CD8-positive, alpha-beta memory T cell (primary cell): ENCODE measurements at regions not wholly inside any gene's neighbourhood (a gene's known extent, or its start where the extent isn't known, plus 50 kb on each side); places are given as distances from the start of the nearest gene placed in this dataset.

Experiments
- CTCF ChIA-PET: fragments of 350-600 bp; sonication (Branson Sonifier 250); formaldehyde crosslinking; loops from one replicate; lab custom pipeline; 2021; ENCODE audit warnings: antibody characterized with exemption; lab: Charles Lee
- POLR2A ChIA-PET: fragments of 350-600 bp; sonication (Branson Sonifier 250); formaldehyde crosslinking; loops from one replicate; lab custom pipeline; 2021; ENCODE audit warnings: antibody characterized with exemption; lab: Charles Lee
- DNase-seq, 5 donors: peaks; one replicate each; pipeline versions ENCODE4 v3.0.0 to v3.0.0-alpha.2; 2020 to 2022; ENCODE audit warnings: mixed read lengths in 1 of 5
- H3K27ac ChIP-seq: one replicate; pipeline ENCODE4 v1.7.0; 2013; ENCODE audit warnings: low read depth, mild to moderate bottlenecking, low read length, moderate library complexity
- H3K27me3 ChIP-seq: 2 replicates; pipeline ENCODE4 v1.7.0; 2013; ENCODE audit warnings: low read length, mild to moderate bottlenecking; ENCODE audit not compliant: insufficient read depth, poor library complexity, severe bottlenecking
- H3K36me3 ChIP-seq: 2 replicates; pipeline ENCODE4 v1.7.0; 2013; ENCODE audit warnings: mild to moderate bottlenecking, low read length, moderate library complexity; ENCODE audit not compliant: insufficient read depth
- H3K4me1 ChIP-seq: 2 replicates; pipeline ENCODE4 v1.7.0; 2013; ENCODE audit warnings: mild to moderate bottlenecking, low read length, moderate library complexity; ENCODE audit not compliant: insufficient read depth
- H3K4me3 ChIP-seq: 2 replicates; pipeline ENCODE4 v1.7.0; 2013; ENCODE audit warnings: mild to moderate bottlenecking, low read length
- H3K9me3 ChIP-seq: 2 replicates; pipeline ENCODE4 v1.7.0; 2013; ENCODE audit warnings: mild to moderate bottlenecking, low read length
- H3K27ac Mint-ChIP-seq, 8 donors: one replicate each; pipeline ENCODE4 v1.8.0; 2020 to 2021; ENCODE audit warnings: mixed read lengths in 8 of 8, mild to moderate bottlenecking in 6 of 8, inconsistent platforms in 3 of 8, moderate library complexity in 3 of 8
- H3K27me3 Mint-ChIP-seq, 2 donors: one replicate each; pipeline ENCODE4 v1.8.0; 2020 to 2021; ENCODE audit warnings: mixed read lengths in 2 of 2, mild to moderate bottlenecking in 1 of 2, moderate library complexity in 1 of 2
- H3K36me3 Mint-ChIP-seq, 3 donors: one replicate each; pipeline ENCODE4 v1.8.0; 2020 to 2021; ENCODE audit warnings: mixed read lengths in 3 of 3, inconsistent platforms in 1 of 3, mild to moderate bottlenecking in 1 of 3
- H3K4me1 Mint-ChIP-seq, 3 donors: one replicate each; pipeline ENCODE4 v1.8.0; 2020 to 2021; ENCODE audit warnings: mixed read lengths in 3 of 3, inconsistent platforms in 1 of 3, mild to moderate bottlenecking in 1 of 3
- H3K4me3 Mint-ChIP-seq, 7 donors: one replicate each; pipeline ENCODE4 v1.8.0; 2020 to 2021; ENCODE audit warnings: mixed read lengths in 7 of 7, mild to moderate bottlenecking in 6 of 7, moderate library complexity in 4 of 7, inconsistent platforms in 2 of 7
- H3K9me3 Mint-ChIP-seq, 5 donors: one replicate each; pipeline ENCODE4 v1.8.0; 2020 to 2022; ENCODE audit warnings: mixed read lengths in 5 of 5, mild to moderate bottlenecking in 3 of 5, moderate library complexity in 2 of 5, inconsistent platforms in 1 of 5

DNA sequence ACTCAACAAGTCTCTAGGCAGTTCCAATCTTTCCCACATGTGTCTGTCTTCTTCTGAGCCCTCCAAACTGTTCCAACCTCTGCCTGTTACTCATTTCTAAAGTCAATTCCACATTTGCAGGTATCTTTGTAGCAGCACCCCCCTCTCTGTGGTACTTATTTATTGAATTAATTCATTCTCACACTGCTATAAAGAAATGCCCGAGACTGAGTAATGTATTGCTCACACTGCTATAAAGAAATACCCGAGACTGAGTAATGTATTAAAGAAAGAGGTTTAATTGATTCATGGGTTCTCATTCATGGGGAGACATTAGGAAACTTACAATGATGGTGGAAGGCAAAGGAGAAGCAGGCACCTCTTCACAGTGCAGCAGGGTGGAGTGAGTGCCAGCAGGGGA, 1413.8 kb downstream of the SI start:
- no peak overlapping the region for H3K4me3 ChIP-seq
- no peak overlapping the region for H3K27ac ChIP-seq
- Mint-ChIP-seq H3K4me1 (no peaks in the 10 kb centered on the region), H3K9me3 (peaks cover 5 to 26% (median 10%) of the 10 kb centered on the region in 5 donors), H3K27me3 (no peaks in the 10 kb centered on the region), H3K36me3 (no peaks in the 10 kb centered on the region), H3K4me3 (no peak overlapping the region), H3K27ac (peak overlapping the region in 1 of 8 donors; percentile 3)
- DNase-seq: no peak
- CTCF ChIA-PET: no interaction called here
- H3K27me3 ChIP-seq: no peaks in the 10 kb centered on the region
- POLR2A ChIA-PET: no interaction called here
- H3K4me1 ChIP-seq: no peaks in the 10 kb centered on the region
- H3K9me3 ChIP-seq: no peaks in the 10 kb centered on the region
- H3K36me3 ChIP-seq: no peaks in the 10 kb centered on the region

DNA sequence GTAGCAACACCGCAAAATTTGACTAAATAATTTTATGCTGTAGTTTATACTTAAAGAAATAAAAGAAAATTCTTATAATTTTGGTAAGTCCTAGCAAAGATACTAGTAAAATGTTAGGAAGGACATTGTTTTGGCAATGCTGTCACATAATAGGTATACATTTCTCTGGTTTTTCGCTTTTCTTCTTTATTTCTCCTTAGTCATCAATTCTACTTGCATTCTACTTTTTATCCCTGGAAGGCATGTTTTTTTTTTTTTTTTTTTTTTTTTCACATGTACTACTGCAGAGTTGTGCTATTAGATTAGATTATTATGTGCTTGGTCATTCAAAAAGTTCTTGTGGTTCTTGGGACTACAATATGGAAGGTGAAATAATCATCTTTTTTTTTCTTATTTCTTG, 1421.2 kb downstream of the SI start:
- ChIA-PET POLR2A (no interaction called here), CTCF (no interaction called here)
- no peak for DNase-seq
- Mint-ChIP-seq H3K27me3 (no peaks in the 10 kb centered on the region), H3K4me1 (no peaks in the 10 kb centered on the region), H3K9me3 (peaks cover 4 to 16% (median 7%) of the 10 kb centered on the region in 5 donors), H3K4me3 (no peak overlapping the region), H3K27ac (no peak overlapping the region), H3K36me3 (no peaks in the 10 kb centered on the region)
- no peaks in the 10 kb centered on the region for H3K4me1 ChIP-seq
- no peaks in the 10 kb centered on the region for H3K9me3 ChIP-seq
- no peak overlapping the region for H3K4me3 ChIP-seq
- H3K27me3 ChIP-seq: no peaks in the 10 kb centered on the region
- H3K27ac ChIP-seq: no peak overlapping the region
- H3K36me3 ChIP-seq: no peaks in the 10 kb centered on the region

DNA sequence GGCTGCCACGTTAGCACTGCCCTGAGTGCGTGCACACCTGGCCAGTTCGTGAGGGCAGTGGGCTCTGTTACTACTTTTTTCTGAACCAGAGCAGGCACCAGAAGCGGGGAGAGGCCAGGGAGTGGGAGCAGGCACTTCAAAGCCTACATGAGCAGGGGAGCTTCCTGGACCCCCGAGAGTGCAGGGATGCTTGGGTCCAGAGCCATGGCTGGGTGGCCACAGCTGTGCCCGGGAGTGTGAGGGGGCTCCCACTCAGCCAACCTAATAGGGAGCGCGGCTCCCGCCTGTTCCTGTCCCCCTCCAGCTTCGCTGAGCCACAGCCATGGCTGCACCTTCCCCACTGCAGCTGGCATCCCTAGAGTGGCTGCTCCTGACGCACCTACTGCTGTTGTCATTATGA, 1423.3 kb downstream of the SI start:
- ChIA-PET POLR2A (no interaction called here), CTCF (no interaction called here)
- Histone ChIP-seq H3K36me3 (no peaks in the 10 kb centered on the region), H3K9me3 (no peaks in the 10 kb centered on the region), H3K27me3 (no peaks in the 10 kb centered on the region), H3K4me3 (no peak overlapping the region), H3K27ac (no peak overlapping the region), H3K4me1 (no peaks in the 10 kb centered on the region)
- Mint-ChIP-seq H3K9me3 (peaks cover 6 to 16% (median 7%) of the 10 kb centered on the region in 5 donors), H3K27ac (no peak overlapping the region), H3K4me3 (no peak overlapping the region), H3K36me3 (no peaks in the 10 kb centered on the region), H3K27me3 (no peaks in the 10 kb centered on the region), H3K4me1 (no peaks in the 10 kb centered on the region)
- no peak for DNase-seq

DNA sequence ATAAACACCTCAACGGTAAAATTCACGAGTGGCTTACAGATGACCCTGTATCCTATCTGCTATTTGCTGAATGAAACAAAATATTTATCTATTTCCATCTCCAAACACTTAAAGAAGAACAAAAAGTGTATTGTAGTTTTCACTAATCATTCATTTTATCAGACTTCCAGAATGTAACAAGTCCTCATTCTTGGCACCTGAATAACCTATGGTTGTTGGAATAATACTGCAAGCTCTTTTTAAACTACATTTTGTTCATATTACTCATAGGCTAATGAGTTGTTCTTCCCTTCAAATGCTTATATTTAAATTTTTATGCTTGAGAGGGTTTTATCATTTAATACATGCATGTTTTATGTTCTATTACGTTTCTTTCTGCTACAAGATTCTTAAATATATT, 1434.1 kb downstream of the SI start:
- H3K4me1 Mint-ChIP-seq: no peaks in the 10 kb centered on the region
- POLR2A ChIA-PET: no interaction called here

DNA sequence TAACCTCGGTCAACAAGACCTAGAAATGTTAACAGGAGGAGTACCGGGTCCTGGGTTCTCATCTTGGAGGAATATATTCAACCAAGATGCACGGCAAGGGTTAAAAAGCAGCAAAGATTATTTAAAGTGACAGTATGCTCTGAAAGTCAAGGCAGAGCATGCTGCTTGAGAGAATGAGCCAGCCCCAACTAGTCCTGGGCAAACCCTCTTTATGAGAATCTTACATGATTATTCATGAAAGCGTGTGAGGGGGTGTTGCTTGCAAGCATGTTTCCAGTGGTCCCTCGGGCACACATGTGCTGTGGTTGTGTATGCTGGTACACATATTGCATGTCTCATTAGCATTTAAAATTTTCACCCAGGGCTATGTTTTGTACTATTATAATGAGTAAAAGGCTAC, 1445.6 kb downstream of the SI start:
- no peak for DNase-seq
- no peak overlapping the region for H3K4me3 ChIP-seq
- H3K4me1 ChIP-seq: no peaks in the 10 kb centered on the region
- Mint-ChIP-seq H3K4me3 (no peak overlapping the region), H3K36me3 (no peaks in the 10 kb centered on the region), H3K27ac (no peak overlapping the region), H3K9me3 (peaks cover 2 to 21% (median 9%) of the 10 kb centered on the region in 5 donors), H3K4me1 (no peaks in the 10 kb centered on the region), H3K27me3 (no peaks in the 10 kb centered on the region)
- ChIA-PET CTCF (no interaction called here), POLR2A (no interaction called here)
- no peaks in the 10 kb centered on the region for H3K27me3 ChIP-seq
- H3K9me3 ChIP-seq: no peaks in the 10 kb centered on the region
- no peaks in the 10 kb centered on the region for H3K36me3 ChIP-seq
- no peak overlapping the region for H3K27ac ChIP-seq

More for the DNA sequence above, 1434.1 kb downstream of the SI start:
- no peak for DNase-seq
- H3K27me3 Mint-ChIP-seq: no peaks in the 10 kb centered on the region
- H3K36me3 Mint-ChIP-seq: peaks cover 0 to 2% (median 0%) of the 10 kb centered on the region in 3 donors
- H3K9me3 Mint-ChIP-seq: peaks cover 3 to 13% (median 11%) of the 10 kb centered on the region in 5 donors
- CTCF ChIA-PET: no interaction called here
- H3K27me3 ChIP-seq: no peaks in the 10 kb centered on the region
- no peak overlapping the region for H3K4me3 Mint-ChIP-seq
- no peak overlapping the region for H3K27ac ChIP-seq
- no peak overlapping the region for H3K27ac Mint-ChIP-seq
- H3K4me1 ChIP-seq: no peaks in the 10 kb centered on the region
- no peak overlapping the region for H3K4me3 ChIP-seq
- H3K36me3 ChIP-seq: no peaks in the 10 kb centered on the region
- no peaks in the 10 kb centered on the region for H3K9me3 ChIP-seq

DNA sequence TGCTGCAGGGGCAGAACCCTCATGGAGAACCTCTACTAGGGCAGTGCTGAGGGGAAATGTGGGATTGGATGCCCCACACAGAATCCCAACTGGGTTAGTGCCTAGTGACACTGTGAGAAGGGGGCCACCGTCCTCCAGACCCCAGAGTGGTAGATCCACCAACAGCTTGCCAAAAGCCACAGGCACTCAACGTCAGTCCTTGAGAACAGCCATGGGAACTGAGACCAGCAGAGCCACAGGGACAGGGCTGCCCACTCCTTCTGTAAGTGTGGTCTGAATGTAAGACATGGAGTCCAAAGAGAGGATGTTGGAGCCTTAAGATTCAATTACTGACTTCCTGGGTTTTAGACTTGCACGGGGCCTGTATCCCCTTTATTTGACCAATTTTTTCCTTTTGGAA, 1451.5 kb downstream of the SI start:
- Mint-ChIP-seq H3K4me3 (no peak overlapping the region), H3K27ac (no peak overlapping the region), H3K4me1 (no peaks in the 10 kb centered on the region), H3K9me3 (peaks cover 0 to 9% (median 3%) of the 10 kb centered on the region in 5 donors), H3K36me3 (no peaks in the 10 kb centered on the region), H3K27me3 (no peaks in the 10 kb centered on the region)
- Histone ChIP-seq H3K4me1 (no peaks in the 10 kb centered on the region), H3K27ac (no peak overlapping the region), H3K9me3 (no peaks in the 10 kb centered on the region), H3K4me3 (no peak overlapping the region), H3K36me3 (no peaks in the 10 kb centered on the region), H3K27me3 (no peaks in the 10 kb centered on the region)
- CTCF ChIA-PET: no interaction called here
- POLR2A ChIA-PET: no interaction called here
- no peak for DNase-seq

DNA sequence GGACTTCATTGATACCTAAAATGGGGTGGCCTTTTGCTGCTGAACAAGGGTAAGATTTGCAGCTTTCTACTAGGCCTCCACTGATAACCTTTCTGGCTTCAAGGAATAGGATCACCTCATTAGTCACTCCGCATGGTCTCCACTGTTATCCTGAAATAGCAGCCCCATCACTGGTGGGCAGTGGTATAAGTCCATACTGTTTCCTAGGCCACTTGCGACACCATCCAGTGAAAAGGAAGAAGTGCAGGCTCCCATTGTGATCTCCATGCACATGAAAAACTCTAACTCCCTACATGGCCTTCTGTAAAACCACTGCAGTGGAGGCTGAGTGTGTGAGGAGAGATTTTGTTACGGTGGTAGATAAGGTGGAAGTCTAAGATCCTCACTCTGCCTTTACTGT, 1455.9 kb downstream of the SI start:
- H3K27ac ChIP-seq: no peak overlapping the region
- H3K9me3 Mint-ChIP-seq: peaks cover 2 to 9% (median 4%) of the 10 kb centered on the region in 5 donors
- H3K4me1 Mint-ChIP-seq: no peaks in the 10 kb centered on the region
- no peaks in the 10 kb centered on the region for H3K9me3 ChIP-seq
- H3K27ac Mint-ChIP-seq: no peak overlapping the region
- no peak overlapping the region for H3K4me3 ChIP-seq
- CTCF ChIA-PET: no interaction called here
- no peaks in the 10 kb centered on the region for H3K36me3 ChIP-seq
- H3K4me1 ChIP-seq: no peaks in the 10 kb centered on the region
- no peak for DNase-seq
- H3K36me3 Mint-ChIP-seq: no peaks in the 10 kb centered on the region
- no peaks in the 10 kb centered on the region for H3K27me3 ChIP-seq
- POLR2A ChIA-PET: no interaction called here
- H3K27me3 Mint-ChIP-seq: no peaks in the 10 kb centered on the region
- no peak overlapping the region for H3K4me3 Mint-ChIP-seq

DNA sequence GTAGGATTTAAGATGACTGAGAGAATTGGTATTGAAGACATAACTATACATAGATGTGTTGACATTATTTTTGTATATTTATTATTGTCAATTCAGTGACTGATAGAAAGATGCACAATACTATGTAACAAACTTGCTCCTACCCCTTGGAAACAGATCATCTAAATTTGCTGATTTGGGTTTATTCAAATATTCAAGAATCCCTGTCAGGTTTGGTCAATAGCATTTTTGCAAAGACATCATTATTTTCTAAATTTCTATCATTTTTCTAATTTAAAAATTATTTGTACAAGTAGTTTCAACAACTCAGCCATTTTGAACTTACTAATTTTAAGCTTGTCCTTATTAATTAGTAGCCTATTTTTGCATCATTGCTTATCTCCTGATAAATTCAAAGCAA, 1463.4 kb downstream of the SI start:
- Histone ChIP-seq H3K4me1 (no peaks in the 10 kb centered on the region), H3K4me3 (no peak overlapping the region), H3K27me3 (no peaks in the 10 kb centered on the region), H3K9me3 (no peaks in the 10 kb centered on the region), H3K36me3 (no peaks in the 10 kb centered on the region), H3K27ac (no peak overlapping the region)
- H3K36me3 Mint-ChIP-seq: no peaks in the 10 kb centered on the region
- no peak for DNase-seq
- H3K27ac Mint-ChIP-seq: no peak overlapping the region
- peaks cover 0 to 1% of the 10 kb centered on the region in 2 donors for H3K27me3 Mint-ChIP-seq
- CTCF ChIA-PET: no interaction called here
- H3K4me3 Mint-ChIP-seq: no peak overlapping the region
- H3K9me3 Mint-ChIP-seq: peaks cover 4 to 16% (median 7%) of the 10 kb centered on the region in 5 donors
- POLR2A ChIA-PET: no interaction called here
- H3K4me1 Mint-ChIP-seq: no peaks in the 10 kb centered on the region

DNA sequence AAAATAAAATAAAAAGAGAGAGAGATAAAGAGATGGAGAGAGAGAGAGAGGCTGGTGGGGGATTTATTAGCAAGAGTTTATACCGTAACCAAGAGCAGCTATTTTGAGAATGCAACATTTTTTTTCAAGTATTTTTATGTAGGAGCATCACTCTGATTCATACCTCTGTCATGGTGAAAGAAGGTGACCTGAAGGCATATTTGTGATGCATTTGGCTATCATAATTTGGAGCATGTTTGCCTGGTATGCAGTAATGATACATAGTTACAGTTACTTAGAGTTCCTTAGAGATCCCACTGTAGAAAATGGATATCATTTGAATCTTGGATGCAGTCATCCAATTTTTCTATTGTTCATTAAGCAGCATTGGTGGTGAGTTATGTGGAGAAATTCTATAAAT, 1472.4 kb downstream of the SI start:
- CTCF ChIA-PET: no interaction called here
- POLR2A ChIA-PET: no interaction called here
- no peaks in the 10 kb centered on the region for H3K36me3 Mint-ChIP-seq

More for the DNA sequence above, 1472.4 kb downstream of the SI start:
- H3K27ac ChIP-seq: no peak overlapping the region
- no peaks in the 10 kb centered on the region for H3K27me3 ChIP-seq
- no peaks in the 10 kb centered on the region for H3K9me3 ChIP-seq
- H3K4me3 Mint-ChIP-seq: no peak overlapping the region
- no peak for DNase-seq
- no peak overlapping the region for H3K4me3 ChIP-seq
- no peaks in the 10 kb centered on the region for H3K4me1 ChIP-seq
- no peak overlapping the region for H3K27ac Mint-ChIP-seq
- H3K36me3 ChIP-seq: no peaks in the 10 kb centered on the region
- H3K27me3 Mint-ChIP-seq: no peaks in the 10 kb centered on the region
- H3K4me1 Mint-ChIP-seq: no peaks in the 10 kb centered on the region
- peaks cover 2 to 18% (median 9%) of the 10 kb centered on the region in 5 donors for H3K9me3 Mint-ChIP-seq
